ENCODE measurements at regions not wholly inside any gene's neighbourhood (a gene's known extent, or its start where the extent isn't known, plus 50 kb on each side); places are given as distances from the start of the nearest gene placed in this dataset.

DNA sequence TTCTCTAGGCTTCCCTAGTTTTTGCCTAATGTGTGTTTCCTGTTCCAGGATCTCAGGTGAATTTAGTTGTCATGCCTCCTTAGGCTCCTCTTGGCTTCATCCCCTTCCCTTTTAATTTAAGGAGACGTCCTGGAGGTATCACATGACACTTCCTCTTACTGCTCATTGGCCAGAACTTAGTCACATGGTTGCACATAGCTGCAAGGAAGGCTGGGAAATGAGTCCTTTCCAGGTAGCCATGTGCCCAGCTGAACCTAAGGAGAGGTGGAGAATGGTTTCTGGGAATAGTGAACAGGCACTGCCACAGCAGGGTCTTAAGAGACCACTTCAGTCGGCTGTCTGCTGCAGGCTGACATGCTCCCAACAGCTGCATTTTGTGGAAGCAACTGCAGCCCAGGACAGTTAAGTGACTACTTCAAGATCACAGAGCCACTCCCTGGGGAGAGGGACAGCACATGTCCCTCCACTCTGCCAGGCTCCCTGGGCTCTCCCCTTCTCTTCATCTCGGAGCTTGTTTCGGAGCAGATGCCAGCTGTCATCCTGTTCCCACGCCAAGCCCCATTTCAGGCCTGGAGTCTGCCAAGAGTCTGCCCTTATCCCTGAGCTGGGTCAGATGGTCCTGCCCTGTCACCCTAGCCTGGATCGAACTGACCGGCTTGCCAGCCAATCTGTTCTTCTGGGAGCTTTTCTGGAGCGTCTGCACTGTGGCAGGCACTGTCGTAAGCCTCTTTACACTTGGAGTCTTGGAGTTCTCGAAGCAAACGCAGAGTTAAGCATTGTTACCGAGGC, 81.4 kb upstream of the FOXF1 start:
- H3K4me3 ChIP-seq (ENCODE audit: low read depth, low read length) = no peak overlapping the region

DNA sequence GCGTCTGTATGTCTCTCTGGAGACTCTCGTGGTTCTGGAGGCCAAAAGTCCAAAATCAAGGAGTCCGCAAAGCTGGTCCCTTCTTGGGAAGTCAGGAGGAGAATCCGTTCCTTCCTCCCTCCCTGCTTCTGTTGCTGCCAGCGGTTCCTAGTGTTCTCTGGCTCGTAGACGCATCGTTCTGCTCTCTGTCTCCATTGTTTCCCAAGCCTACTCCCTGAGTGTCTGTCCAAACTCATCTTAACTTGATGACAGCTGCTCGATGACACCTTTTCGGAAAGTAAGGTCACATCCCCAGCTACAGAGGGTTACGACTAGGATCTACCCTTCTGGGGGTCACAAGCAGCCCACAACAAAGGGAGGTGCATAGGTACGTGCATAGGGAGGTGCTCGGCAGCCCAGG, 80.7 kb upstream of the FOXF1 start:
- TF ChIP-seq, protein P1, sequence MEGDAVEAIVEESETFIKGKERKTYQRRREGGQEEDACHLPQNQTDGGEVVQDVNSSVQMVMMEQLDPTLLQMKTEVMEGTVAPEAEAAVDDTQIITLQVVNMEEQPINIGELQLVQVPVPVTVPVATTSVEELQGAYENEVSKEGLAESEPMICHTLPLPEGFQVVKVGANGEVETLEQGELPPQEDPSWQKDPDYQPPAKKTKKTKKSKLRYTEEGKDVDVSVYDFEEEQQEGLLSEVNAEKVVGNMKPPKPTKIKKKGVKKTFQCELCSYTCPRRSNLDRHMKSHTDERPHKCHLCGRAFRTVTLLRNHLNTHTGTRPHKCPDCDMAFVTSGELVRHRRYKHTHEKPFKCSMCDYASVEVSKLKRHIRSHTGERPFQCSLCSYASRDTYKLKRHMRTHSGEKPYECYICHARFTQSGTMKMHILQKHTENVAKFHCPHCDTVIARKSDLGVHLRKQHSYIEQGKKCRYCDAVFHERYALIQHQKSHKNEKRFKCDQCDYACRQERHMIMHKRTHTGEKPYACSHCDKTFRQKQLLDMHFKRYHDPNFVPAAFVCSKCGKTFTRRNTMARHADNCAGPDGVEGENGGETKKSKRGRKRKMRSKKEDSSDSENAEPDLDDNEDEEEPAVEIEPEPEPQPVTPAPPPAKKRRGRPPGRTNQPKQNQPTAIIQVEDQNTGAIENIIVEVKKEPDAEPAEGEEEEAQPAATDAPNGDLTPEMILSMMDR (IDR thresholded peaks at IDR 0.05; ENCODE audit: insufficient read depth, low read depth, low read length, missing control alignments) = no peak
- no peak overlapping the region for H3K4me3 ChIP-seq (ENCODE audit: low read depth, low read length)
- no peak for DNase-seq (ENCODE audit: low read depth)

More for the DNA sequence above, 81.4 kb upstream of the FOXF1 start:
- TF ChIP-seq, protein P1 (IDR thresholded peaks at IDR 0.05; ENCODE audit: insufficient read depth, low read depth, low read length, missing control alignments) = no peak
- DNase-seq (ENCODE audit: low read depth) = no peak

DNA sequence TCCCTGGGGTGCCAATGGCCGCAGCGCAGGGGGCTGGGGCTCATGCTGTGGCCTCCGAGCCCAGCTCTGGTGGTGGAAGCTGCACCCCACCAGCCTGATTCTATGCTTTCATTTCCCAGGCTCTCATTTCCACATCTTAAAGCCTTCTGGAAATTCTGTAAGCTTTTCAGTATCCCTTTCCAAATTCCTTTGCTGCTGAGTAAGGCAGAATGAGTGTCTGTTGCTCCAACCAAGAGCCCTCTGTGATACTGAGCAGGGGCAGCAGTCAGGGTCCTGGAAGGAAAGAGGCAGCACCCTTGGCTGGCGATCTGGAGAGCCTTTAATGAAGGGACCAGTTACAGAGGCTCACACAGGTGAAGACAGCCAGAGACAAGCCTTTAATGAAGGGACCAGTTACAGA, 79.5 kb upstream of the FOXF1 start:
- no peak for DNase-seq (ENCODE audit: low read depth)
- H3K4me3 ChIP-seq (ENCODE audit: low read depth, low read length) = no peak overlapping the region
- TF ChIP-seq, protein P1 (IDR thresholded peaks at IDR 0.05; ENCODE audit: insufficient read depth, low read depth, low read length, missing control alignments) = no peak

DNA sequence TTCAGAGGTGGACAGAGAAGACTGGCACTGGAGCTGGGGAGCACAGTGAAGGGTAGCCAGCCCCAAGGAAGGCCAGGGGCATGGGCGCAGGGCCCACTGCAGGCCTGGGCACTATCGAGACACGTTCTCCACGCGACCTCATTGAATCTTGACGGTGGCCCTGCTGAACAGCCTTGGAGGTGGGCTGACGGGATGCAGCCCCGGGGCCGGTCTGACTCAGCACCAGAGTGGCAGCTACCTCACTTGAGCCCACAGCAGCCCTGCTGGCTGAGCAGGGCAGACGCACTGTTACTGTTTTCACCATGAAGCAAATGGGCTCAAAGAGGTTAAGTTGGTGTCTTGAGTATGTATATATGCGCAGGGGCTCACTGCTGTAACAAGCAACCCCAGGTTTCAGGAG, 78.8 kb upstream of the FOXF1 start:
- DNase-seq (ENCODE audit: low read depth) = no peak
- no peak overlapping the region for H3K4me3 ChIP-seq (ENCODE audit: low read depth, low read length)
- TF ChIP-seq, protein P1 (IDR thresholded peaks at IDR 0.05; ENCODE audit: insufficient read depth, low read depth, low read length, missing control alignments) = no peak

DNA sequence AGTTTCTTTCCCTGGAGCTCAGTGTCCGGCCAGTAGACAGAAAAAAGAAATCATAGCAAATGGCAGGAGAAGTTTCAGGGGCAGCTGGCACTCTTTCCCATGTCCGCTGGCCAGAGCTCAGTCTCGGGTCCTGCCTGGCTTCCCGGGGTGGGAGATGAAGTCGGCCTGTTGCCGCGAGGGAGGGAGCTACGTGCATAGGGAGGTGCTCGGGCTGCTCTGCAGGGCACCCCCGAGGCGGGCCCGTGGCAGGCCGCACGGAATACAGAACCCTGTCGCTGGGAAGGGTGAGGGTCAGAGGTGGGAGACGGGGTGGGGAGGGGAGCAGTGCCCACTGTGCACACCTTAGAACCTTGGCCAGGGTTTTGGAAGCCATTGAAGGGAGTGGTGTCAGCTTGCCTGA, 78.3 kb upstream of the FOXF1 start:
- TF ChIP-seq, protein P1 (IDR thresholded peaks at IDR 0.05; ENCODE audit: insufficient read depth, low read depth, low read length, missing control alignments) = no peak
- no peak overlapping the region for H3K4me3 ChIP-seq (ENCODE audit: low read depth, low read length)
- DNase-seq (ENCODE audit: low read depth) = no peak

DNA sequence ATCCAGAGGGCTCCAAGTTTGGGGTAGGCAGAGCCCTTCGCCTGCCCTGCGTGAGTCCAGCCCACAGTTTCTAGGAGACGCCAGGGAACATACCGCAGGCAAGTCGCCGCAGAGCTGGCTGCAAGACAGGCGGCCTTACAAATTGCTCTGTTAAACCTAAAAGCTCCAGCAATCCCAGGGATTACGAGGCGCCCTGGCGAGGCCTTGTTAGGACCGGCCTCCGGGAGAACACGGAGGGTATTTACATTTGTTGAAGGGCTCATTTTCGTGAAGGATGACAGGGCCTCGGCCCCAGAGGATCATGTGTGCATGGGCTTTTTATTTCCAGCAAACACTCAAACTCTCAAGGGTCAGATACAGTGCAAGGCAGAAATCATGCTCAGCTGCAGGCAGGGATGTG, 77.6 kb upstream of the FOXF1 start:
- H3K4me3 ChIP-seq (ENCODE audit: low read depth, low read length) = no peak overlapping the region
- DNase-seq (ENCODE audit: low read depth) = no peak
- TF ChIP-seq, protein P1 (IDR thresholded peaks at IDR 0.05; ENCODE audit: insufficient read depth, low read depth, low read length, missing control alignments) = no peak
